ENCODE measurements at regions not wholly inside any gene's neighbourhood (a gene's known extent, or its start where the extent isn't known, plus 50 kb on each side); places are given as distances from the start of the nearest gene placed in this dataset.
"Not testable (repeated sequence)": the region's sequence is repeated elsewhere in the genome, so short reads cannot be mapped to it uniquely, and the experiment has no call there.

DNA sequence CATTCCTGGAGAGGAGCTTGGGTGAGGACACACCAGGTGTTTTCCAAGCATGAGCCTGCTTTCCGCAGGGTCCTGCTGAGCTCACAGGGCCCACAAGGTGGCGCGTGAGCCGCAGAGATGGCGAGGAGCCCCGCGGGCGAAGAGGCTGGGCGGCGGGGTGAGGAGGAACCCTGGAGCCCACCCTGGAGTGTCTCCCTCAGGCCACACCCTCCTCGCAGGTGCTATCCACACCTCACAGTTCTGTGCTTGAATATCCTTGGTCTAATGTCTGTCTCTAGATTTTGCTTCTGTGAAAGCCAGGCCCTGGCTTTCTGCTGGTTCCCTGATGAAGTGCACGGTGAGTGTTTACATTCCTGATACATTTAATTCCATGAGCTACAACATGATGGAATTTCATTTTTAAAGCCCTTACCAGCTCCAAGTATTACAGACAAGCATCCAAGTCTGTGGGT, 433.6 kb downstream of the ACTR3B start:
- no peak for DNase-seq (ENCODE audit: low spot score)

DNA sequence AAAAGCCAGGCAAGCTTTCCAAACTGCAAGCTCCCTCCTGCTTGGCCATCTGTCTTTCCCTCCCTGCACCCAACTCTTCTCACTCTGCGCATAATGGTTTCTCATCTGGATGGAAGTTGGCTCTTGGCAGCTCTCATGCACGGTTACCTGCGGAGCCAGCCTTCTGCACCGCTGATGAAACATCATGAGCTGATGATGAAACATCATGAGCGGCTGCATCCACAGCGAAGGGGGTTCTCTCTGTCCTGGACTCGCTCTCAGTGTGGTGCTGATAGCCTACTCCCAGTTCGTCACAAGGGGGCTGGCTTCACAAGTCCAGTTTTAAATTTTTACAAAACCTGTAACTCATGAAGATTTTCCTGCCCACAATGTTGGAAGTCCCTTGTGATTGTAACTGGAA, 457.5 kb downstream of the ACTR3B start:
- DNase-seq (ENCODE audit: low spot score): no peak

DNA sequence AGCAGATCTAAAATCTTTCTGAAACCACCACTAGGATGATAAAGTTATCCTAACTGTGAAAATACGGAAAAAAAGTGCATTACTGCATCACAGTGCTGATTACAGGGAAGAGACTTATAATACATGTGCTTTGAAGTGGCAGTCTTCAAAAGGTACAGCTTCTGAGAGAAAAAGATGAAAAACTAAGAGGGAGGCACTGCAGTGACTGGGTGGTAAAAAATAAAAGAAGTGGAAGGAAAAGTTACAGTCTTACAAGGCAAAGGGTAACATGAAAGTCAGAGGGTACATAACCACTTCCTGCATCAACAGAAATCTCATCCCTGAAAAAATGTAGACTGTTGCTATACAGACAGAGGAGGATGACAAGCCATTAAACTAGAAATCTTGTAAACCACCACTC, 465.3 kb downstream of the ACTR3B start:
- no peak for DNase-seq (ENCODE audit: low spot score)

DNA sequence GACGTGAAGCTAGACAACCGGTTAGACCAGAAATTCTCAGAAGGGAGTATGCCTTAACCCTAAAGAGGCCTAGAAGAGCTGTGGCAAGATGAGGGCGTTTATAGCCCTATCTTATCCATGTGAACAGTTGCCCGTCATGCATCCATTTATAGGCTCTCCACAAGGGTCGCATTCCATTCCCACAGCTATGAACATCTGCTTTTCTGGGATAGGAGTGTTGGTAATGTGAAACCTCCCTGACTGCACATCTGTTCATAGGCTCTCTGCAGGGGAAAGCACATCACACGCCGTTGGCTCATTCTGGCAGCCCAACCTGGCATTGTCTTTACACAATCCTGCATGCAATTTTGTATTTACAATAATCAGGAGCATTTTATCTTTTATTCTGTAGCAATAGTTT, 485.6 kb downstream of the ACTR3B start:
- DNase-seq (ENCODE audit: low spot score): not testable (repeated sequence)

DNA sequence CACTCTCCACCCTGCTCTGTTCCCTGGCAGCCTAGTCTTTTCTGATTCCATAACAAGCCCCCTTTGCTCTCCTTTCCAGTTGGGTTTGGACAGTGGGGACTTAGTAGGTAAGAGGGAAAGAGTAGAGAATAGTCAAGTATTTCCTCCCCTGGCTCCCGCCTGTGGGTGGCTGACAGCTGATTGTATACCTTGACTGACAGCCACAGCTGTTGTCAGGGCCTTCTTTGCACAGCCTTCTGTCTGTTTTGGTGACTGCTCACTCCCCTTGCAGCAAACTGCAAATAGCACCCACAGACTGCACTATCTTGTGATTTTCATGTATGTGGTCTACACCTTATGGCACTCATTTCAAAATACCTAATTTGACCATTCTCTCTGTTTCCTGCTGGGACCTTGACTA, 486.3 kb downstream of the ACTR3B start:
- no peak for DNase-seq (ENCODE audit: low spot score)

DNA sequence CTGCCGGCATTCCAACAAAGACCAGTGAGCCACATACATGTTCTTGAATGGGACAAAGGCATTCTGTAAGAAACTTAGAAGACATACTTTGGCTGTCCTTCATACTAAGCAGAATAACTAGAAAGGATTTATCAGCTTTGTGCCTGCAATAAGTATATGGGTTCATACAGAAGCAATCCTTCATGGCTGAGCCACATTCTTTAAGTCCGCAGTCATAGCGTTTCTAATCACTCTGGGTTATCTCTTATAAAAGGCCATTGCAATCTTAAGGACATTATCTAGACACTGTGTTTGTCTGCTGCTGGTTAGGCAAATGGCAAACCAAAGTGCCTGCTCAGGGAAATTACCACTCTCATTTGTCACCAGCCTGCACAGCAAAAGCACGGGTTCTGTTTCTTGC, 488.4 kb downstream of the ACTR3B start:
- no peak for DNase-seq (ENCODE audit: low spot score)

DNA sequence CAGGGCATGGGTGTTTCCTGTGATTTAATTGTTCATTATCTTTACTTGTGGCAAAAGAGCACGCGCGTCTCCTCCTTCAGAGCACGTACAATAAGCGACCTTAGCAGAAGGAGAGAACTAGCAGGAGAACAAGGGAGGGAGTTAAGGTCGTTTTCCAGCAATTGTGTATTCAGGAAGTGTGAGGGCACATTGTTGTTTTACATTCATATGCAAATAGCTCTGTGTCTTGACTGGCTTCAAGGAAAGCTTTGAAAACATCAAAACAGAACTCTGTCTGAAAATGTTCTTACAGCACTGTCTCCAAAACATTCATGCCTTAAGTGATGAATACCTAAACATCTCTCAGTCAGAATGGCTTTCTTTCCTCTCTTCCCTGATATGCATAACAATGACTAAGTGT, 499.1 kb downstream of the ACTR3B start:
- no peak for DNase-seq (ENCODE audit: low spot score)

DNA sequence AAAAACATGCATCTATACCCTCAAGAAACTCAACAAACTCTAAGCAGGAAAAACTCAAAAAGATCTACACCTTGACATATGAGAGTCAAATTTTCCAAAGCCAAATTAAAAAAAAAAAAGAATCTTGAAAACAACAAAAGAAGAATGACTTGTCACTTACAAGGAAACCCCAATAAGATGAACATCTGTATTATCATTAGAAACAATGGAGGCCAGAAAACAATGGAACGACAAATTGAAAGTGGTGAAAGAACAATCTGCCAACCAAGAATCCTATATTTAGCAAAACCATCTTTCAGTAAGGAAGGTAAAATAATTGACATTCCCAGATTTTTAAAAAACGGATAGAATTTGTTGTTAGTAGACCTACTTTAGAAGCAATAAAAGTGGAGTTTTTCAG, 516.8 kb downstream of the ACTR3B start:
- DNase-seq (ENCODE audit: low spot score): no peak

DNA sequence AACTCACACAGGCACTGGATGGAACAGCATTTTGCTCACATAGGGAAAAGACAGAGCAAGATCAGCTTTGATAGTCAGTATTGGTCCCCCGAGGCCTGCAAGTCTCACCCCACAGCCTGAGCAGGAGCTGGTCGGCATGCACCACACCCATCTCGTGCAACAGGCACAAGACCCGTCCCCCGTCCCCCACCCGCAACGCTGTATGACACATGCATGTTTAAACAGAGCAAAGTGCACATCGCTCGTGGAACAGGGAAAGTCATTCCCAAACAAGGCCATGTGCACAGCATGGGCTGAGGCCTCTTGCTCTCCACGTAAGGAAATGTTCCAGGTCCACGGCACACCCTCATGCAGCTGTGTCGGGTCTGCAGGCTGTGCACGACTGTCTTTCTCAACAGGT, 527.2 kb downstream of the ACTR3B start:
- no peak for DNase-seq (ENCODE audit: low spot score)

DNA sequence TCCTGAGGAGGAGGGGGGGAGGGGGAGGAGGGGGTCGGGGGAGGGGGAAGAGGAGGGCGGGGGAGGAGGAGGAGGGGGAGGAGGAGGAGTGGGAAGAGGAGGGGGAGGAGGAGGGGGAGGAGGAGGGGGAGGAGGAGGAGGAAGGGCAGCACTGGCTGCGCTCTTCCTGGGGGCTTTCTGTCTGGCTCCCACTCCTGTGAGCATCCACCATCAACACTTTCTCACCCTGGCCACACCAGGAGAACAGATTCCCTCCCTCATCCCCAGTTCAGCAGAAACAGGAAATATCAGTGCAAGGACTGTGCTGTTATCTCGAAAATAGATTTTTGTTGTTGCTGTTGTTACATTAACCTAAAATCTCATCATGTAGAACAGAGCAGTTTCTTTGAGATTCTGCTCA, 530.5 kb downstream of the ACTR3B start:
- no peak for DNase-seq (ENCODE audit: low spot score)

DNA sequence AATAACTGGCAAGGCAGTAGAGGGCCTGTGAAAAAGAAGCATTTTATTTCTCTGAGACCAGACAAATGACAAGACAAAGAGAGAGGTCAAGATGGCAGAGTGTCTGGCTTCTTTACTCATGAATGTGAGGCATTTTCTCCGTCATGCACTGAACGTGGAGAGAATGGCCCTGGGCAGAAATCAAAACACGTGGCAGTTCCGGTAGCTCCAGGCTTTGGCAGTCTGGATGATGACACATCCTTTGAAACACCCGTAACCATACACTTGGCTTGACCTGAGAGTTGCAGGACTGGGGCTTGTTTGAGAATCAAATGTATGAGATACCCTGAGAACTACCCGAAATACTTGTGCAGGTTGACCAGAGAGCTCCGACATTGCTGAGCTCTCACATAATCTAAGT, 537.6 kb downstream of the ACTR3B start:
- DNase-seq (ENCODE audit: low spot score): no peak

DNA sequence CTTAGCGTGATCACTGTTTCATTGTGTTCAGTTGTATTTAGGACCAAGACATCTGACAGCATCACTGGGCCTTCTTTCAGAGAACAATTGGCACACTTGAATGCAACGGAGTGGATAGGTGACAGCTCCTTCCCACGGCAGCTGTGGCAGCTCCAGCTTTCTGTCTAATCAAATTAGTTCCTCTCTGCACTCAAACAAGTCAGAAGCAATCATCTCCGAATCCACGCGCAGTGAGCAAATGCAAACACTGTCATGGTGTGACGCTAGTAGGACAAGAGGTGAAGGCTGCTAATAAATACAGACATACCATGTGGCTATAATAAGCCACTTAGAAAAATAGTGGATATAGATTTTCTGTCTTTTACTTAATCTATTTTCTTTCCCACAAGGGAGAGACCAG, 542.4 kb downstream of the ACTR3B start:
- no peak for DNase-seq (ENCODE audit: low spot score)

DNA sequence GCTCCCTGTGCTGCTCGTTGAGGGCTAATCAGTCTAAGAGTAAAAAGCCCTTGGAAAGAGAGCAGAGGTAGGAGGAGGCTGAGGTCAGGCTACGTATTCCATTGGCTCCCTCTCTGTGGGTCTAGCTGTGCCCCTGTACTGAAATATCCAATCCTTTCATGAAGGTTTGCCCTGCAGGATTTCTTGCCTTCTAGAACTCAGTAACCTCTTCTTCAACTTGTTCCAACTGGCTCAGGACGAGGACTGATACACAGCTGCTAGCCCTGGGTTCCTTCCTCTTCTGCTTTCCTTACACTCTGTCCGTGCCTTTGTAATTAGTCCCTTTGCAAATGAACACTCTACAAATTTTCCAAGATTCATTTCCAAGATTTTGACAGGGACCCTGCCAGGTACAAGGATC, 560.5 kb downstream of the ACTR3B start:
- no peak for DNase-seq (ENCODE audit: low spot score)

DNA sequence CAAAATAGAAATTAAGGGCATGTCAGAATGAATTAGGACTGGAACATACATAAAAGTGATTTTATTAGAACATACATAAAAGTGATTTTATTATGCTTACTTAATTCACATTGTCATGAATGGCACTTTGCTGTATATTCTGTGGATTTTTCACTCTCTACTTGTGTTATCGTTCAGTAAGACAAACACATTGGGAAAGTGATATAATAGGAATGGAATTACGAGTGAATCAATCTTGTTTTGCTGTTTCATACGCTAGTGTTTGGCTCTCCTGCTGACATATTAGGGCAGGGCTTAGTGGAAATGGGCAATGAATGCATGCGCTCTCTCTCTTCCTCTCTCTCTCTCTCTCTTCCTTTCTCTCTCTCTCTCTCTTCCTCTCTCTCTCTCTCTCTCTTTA, 561.1 kb downstream of the ACTR3B start:
- no peak for DNase-seq (ENCODE audit: low spot score)

DNA sequence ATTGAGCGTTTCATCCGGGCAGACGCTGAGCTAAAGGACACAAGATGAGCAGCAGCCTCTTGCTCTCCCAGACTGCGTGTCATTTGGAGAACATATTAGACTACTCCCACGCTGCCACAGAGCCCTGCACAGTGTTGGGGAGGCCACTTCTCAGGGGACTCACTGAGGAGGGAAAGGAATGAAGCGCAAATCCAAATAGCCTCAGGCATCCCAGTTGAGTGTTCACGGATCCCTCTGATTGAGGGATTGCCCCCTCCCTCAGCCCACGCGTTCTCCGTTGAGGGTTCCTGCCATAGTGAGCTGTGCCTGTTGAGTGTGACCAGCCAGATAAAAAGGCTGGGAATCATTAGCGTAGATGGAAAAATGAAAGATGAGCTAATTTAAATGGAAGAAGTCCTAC, 563.4 kb downstream of the ACTR3B start:
- no peak for DNase-seq (ENCODE audit: low spot score)

DNA sequence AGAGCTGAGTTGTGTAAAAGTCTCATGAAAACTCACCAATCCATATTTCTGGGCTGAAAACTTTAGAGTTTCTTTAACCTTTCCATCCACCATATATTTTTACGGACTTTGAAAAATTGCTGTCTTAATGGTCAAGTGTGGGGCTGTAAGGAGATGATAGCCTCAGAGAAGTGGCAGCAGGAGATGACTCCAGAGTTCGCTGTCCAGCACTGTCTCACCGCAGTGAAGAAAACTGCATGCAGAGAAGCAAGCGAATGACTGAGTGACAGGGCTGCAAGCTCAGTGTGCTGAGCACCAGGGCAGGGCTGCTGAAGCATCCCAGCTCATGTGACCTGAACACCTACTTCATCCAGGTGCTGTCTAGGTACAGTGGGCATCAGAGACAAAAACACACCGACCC, 564.5 kb downstream of the ACTR3B start:
- no peak for DNase-seq (ENCODE audit: low spot score)

DNA sequence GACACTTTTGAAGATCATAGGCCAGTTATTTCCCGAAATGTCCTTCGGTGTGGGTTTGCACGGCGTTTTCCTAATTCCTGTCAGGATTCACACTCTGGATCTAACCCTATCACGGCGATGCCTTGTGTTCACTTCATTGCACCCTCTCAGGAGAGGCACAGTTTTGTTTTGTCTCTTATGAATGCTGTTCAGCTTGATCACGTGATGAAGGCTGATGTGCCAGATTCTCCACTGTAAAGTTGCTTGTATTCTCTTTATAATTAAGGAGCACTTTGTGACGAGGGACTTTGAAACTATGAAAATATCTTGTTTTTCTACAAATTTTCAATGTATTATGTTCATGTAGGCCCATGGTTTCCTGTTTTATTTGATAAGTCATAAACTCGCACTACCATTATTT, 568.1 kb downstream of the ACTR3B start:
- no peak for DNase-seq (ENCODE audit: low spot score)

DNA sequence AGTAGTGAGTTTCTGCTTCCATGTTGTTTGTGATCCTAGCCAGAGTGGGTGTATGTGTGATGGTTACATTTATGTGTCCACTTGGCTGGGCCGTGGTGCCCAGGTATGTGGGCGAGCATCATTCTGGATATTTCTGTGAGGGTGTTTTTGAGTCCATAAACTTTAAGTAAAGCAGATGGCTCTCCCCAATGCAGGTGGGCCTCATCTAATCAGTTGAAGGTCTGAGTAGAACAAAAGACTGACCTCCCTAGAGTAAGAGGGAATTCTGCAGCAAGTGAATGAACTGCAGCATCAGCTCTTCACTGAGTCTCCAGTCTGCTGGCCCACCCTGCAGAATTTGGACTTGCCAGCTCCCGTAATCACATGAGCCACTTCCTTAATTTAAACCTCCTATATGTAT, 571.9 kb downstream of the ACTR3B start:
- DNase-seq (ENCODE audit: low spot score): no peak

DNA sequence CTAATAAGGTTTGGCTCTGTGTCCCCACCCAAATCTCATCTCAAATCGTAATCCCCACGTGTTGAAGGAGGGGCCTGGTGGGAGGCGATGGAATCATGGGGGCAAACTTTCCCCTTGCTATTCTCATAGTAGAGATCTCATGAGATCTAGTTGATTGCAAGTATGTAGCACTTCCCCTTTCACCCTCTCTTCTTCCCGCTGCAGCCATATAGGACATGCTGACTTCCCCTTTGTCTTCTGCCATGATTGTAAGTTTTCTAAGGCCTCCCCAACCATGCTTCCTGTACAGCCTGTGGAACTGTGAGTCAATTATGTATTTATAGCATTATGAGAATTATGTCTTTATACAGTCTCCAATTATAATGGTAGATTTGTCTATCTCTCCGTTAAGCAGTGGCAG, 594.5 kb downstream of the ACTR3B start:
- no peak for DNase-seq (ENCODE audit: low spot score)

DNA sequence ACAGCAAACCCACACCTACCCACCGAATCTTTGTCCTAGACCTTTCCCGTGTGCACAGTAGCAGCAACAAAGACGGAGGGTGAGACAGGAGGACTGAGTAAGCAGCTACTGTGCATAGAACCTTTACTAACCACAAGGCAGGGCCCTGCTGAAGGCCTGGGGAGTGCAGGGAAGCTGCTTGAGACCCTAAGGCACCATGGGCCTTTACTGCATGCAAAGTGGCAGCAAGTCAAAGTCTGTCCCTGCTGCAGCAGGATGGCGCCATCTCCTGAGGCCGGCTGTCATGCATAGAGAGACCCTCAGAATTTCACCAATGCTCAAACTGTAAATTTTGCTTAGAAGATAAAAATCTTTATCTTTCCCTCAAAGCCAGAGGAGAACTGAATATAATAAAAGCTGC, 610.5 kb downstream of the ACTR3B start:
- DNase-seq (ENCODE audit: low spot score): no peak

DNA sequence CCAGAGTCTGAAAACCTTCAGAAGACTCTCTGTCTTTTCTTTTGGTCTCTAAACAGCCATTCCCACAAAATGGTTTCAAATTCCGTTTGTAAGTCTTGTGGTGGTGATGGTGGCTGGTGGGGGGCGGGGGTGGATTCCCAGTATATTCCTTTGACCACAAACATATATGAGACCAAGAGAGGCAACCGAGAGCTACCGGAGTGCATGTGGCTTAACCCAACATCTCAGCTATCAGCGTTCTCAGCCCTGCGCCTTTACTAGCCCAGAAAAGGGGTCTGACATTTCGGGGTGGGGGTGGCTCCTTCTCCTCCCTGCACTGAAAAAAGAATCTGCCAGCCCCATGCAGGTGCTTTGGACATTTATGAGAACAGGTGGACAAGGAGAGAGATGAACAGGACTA, 621.1 kb downstream of the ACTR3B start:
- DNase-seq (ENCODE audit: low spot score): no peak

DNA sequence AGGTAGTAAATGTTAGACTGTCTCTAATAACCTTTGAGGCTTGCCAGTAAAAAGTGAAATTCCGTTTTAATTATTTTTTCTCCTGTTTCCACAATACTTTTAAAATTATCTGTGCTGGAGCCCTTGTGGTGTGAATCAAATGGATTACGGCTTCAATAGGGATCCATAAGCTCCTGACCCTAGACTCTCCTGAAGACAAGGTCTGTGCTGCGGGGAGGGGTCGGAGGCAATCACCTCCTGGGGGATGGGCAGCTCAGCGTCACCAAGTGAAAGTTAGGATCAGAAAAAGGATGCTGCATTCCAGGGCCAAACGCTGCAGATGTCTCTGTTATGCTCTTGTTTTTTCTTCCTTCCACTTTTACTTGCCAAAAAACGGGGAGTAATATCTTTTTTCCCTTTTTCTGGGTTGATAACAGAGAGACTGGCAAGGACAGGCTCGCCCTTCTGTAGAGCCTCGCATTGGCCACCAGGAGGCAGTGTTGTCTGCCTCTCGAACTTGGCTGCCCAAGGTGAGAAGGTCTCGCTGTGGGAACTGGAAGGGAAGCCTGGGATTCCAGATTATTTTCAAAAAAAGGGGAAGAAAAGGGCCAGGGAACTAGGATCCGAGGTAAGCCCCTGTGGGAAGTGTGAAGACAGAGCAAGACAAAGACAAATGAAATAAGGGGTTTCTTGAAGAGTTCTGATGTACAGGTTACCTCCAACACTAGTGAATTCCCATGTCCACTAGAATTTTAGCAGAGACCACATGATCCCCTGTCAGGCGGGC, 621.9 kb downstream of the ACTR3B start:
- peak; percentile 9 for DNase-seq (ENCODE audit: low spot score)

DNA sequence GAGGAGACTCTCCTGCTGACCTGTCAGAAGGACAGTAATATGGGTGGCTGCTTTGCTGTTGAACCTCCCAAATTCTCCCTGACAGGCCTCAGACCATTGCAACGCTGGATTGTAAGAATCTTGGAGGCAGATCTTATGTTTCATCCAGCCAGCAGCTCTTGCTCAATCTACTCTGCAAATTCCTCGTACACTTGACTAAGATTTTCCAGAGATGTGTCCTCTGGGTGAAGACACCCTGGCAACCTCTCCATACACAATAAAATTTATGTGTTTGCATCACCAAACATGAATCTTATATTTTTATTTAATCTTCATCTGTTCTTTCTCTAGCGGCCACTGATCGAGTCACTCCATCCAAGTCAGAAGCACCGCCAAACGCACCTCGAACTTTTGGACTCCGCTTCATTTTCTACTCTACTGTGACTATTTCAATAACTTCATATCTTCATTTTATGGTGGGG, 623.1 kb downstream of the ACTR3B start:
- DNase-seq (ENCODE audit: low spot score): no peak

DNA sequence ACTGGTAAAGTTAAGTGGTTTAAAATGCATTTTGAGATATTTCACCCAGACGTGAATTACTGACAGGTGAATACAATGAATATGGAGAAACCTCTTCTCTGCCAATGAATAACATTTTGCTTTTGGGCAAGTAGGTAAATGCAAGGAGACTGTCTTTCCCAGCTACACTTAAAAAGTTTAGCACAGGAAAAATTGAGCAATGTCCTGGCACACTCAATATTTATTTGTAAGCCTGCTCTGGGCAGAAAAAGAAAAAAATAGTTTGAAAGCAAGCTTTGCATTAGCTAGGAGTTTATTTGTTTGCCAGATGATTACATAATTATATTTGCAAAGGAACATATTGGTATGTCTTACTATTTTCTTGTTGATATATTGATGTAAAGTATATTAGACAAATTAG, 624.2 kb downstream of the ACTR3B start:
- no peak for DNase-seq (ENCODE audit: low spot score)

Data from kidney capillary endothelial cell (primary cell).